SK-N-MC (cell line): ENCODE measurements at regions not wholly inside any gene's neighbourhood (a gene's known extent, or its start where the extent isn't known, plus 50 kb on each side); places are given as distances from the start of the nearest gene placed in this dataset.
"Not testable (repeated sequence)": the region's sequence is repeated elsewhere in the genome, so short reads cannot be mapped to it uniquely, and the experiment has no call there.

Source experiments
- DNase-seq: peaks from one replicate; pipeline ENCODE4 v3.0.0-alpha.2; 2011; ENCODE audit warnings: low read depth, low spot score
- H3K27ac ChIP-seq: fragments of 200-600 bp; sonication (generic); 2 replicates; pipeline ENCODE4 v1.5.1; 2016; ENCODE audit warnings: mixed run types
- H3K36me3 ChIP-seq: fragments of 200-600 bp; sonication (generic); 2 replicates; pipeline ENCODE4 v1.6.1; 2017; ENCODE audit warnings: antibody characterized with exemption, low read length, mixed read lengths; ENCODE audit not compliant: insufficient read depth
- H3K4me3 ChIP-seq: fragments of 200-600 bp; sonication (generic); 2 replicates; pipeline ENCODE4 v1.5.1; 2016
- H3K9ac ChIP-seq: fragments of 200-600 bp; sonication (generic); 2 replicates; pipeline ENCODE4 v1.8.0; 2017; ENCODE audit warnings: mixed run types, mixed read lengths; ENCODE audit not compliant: insufficient read length
- H3K9me3 ChIP-seq: fragments of 200-600 bp; sonication (generic); 2 replicates; pipeline ENCODE4 v1.6.1; 2017; ENCODE audit warnings: low read depth, mild to moderate bottlenecking, antibody characterized with exemption, low read length, moderate library complexity, mixed read lengths
- EZH2 ChIP-seq: fragments of 200-600 bp; sonication (generic); IDR thresholded peaks from one replicate; pipeline ENCODE4 v1.6.1; 2017; ENCODE audit warnings: antibody characterized with exemption
- FOXP2 ChIP-seq: optimal IDR thresholded peaks from 2 replicates; pipeline ENCODE3; 2011; ENCODE audit warnings: mild to moderate bottlenecking, moderate library complexity; ENCODE audit not compliant: insufficient read depth; ENCODE audit errors: extremely low read length, control extremely low read depth
- POLR2AphosphoS5 ChIP-seq: IDR thresholded peaks from 2 replicates; pipeline ENCODE4 v1.6.1; 2012; ENCODE audit warnings: mild to moderate bottlenecking, low read depth, low read length, borderline replicate concordance

GRCh38 chr2:52070665-52071064 is 1038.7 kb upstream of the NRXN1 start:
- Histone ChIP-seq H3K36me3 (no peaks in the 10 kb centered on the region), H3K27ac (no peak overlapping the region), H3K9me3 (no peaks in the 10 kb centered on the region), H3K9ac (no peak overlapping the region), H3K4me3 (no peak overlapping the region)
- DNase-seq = no peak
- TF ChIP-seq POLR2AphosphoS5 (no peak), EZH2 (no peak)

- TF ChIP-seq EZH2 = no peak
- no peak for TF ChIP-seq POLR2AphosphoS5
- TF ChIP-seq FOXP2 = no peak
- Histone ChIP-seq H3K27ac (no peak overlapping the region), H3K36me3 (no peaks in the 10 kb centered on the region), H3K9ac (no peak overlapping the region), H3K9me3 (no peaks in the 10 kb centered on the region), H3K4me3 (no peak overlapping the region)
- no peak for DNase-seq
These were observed 1032.3 kb upstream of the NRXN1 start for GRCh38 chr2:52064234-52064633.

GRCh38 chr2:52054824-52055223 is 1022.9 kb upstream of the NRXN1 start:
- Histone ChIP-seq H3K27ac (no peak overlapping the region), H3K4me3 (no peak overlapping the region), H3K9me3 (no peaks in the 10 kb centered on the region), H3K9ac (no peak overlapping the region), H3K36me3 (no peaks in the 10 kb centered on the region)
- no peak for TF ChIP-seq EZH2
- no peak for TF ChIP-seq POLR2AphosphoS5
- no peak for TF ChIP-seq FOXP2
- no peak for DNase-seq

- no peak overlapping the region for H3K9ac ChIP-seq
- no peaks in the 10 kb centered on the region for H3K9me3 ChIP-seq
- no peak overlapping the region for H3K4me3 ChIP-seq
- TF ChIP-seq FOXP2 (no peak), EZH2 (no peak), POLR2AphosphoS5 (no peak)
- H3K27ac ChIP-seq = no peak overlapping the region
- no peaks in the 10 kb centered on the region for H3K36me3 ChIP-seq
- DNase-seq = no peak
These were observed 1004.9 kb upstream of the NRXN1 start for GRCh38 chr2:52036853-52037252.

GRCh38 chr2:52036024-52036423 is 1004.1 kb upstream of the NRXN1 start:
- Histone ChIP-seq H3K27ac (no peak overlapping the region), H3K36me3 (no peaks in the 10 kb centered on the region), H3K4me3 (no peak overlapping the region), H3K9me3 (no peaks in the 10 kb centered on the region), H3K9ac (no peak overlapping the region)
- TF ChIP-seq EZH2 (no peak), POLR2AphosphoS5 (no peak), FOXP2 (no peak)
- no peak for DNase-seq

- Histone ChIP-seq H3K27ac (no peak overlapping the region), H3K9me3 (no peaks in the 10 kb centered on the region), H3K36me3 (no peaks in the 10 kb centered on the region), H3K9ac (no peak overlapping the region), H3K4me3 (no peak overlapping the region)
- no peak for DNase-seq
- TF ChIP-seq FOXP2 (no peak), EZH2 (no peak), POLR2AphosphoS5 (no peak)
These were observed 1003.5 kb upstream of the NRXN1 start for GRCh38 chr2:52035391-52035790.

GRCh38 chr2:52034706-52035105 is 1002.8 kb upstream of the NRXN1 start:
- Histone ChIP-seq H3K27ac (no peak overlapping the region), H3K36me3 (no peaks in the 10 kb centered on the region), H3K9ac (no peak overlapping the region), H3K9me3 (no peaks in the 10 kb centered on the region), H3K4me3 (no peak overlapping the region)
- no peak for DNase-seq
- TF ChIP-seq POLR2AphosphoS5 (no peak), FOXP2 (no peak), EZH2 (no peak)

GRCh38 chr2:52022006-52022405 is 990.1 kb upstream of the NRXN1 start:
- Histone ChIP-seq H3K27ac (no peak overlapping the region), H3K4me3 (no peak overlapping the region), H3K36me3 (no peaks in the 10 kb centered on the region), H3K9me3 (no peaks in the 10 kb centered on the region), H3K9ac (no peak overlapping the region)
- no peak for TF ChIP-seq EZH2
- no peak for TF ChIP-seq FOXP2
- TF ChIP-seq POLR2AphosphoS5 = no peak
- DNase-seq = no peak

GRCh38 chr2:52017646-52018235 is 985.8 kb upstream of the NRXN1 start:
- DNase-seq = no peak
- Histone ChIP-seq H3K4me3 (no peak overlapping the region), H3K36me3 (no peaks in the 10 kb centered on the region), H3K9me3 (no peaks in the 10 kb centered on the region), H3K9ac (no peak overlapping the region), H3K27ac (no peak overlapping the region)
- TF ChIP-seq POLR2AphosphoS5 (no peak), EZH2 (no peak), FOXP2 (no peak)

GRCh38 chr2:52006821-52007366 is 975.0 kb upstream of the NRXN1 start:
- not testable (repeated sequence) for H3K9me3 ChIP-seq, H3K27ac ChIP-seq

More at GRCh38 chr2:52006821-52007366, 975.0 kb upstream of the NRXN1 start:
- DNase-seq, H3K9ac ChIP-seq, H3K36me3 ChIP-seq, H3K4me3 ChIP-seq: not testable (repeated sequence)
